ENCODE measurements at regions not wholly inside any gene's neighbourhood (a gene's known extent, or its start where the extent isn't known, plus 50 kb on each side); places are given as distances from the start of the nearest gene placed in this dataset.

DNA sequence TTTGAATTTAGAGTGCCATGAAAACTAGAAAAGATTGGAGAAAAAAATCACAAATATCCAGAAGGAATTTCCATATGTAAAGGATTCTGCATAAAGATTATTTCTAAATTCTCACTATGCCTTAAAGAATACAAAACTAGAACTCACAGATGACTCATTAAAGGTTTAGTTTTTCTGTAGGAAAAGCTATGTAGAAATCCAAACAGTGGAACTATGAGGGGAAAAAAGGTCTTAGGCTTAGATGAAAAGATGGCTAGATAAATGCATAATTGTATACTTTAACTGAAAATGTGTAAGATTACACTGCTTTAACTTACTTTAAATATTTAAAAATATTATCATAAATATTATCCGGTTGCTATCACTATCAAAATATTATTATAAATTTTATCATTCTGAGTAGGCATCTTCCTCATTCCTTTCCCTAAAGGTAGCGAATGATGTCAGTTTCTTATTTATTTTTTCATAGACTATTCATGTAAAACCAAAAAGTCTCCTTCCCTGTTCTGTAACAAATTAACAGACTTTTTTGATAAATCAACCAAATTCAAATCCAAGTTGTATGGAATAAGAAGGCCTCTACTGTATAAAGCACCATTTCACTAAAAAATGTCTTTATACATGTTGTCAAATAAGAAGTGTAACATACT, 69.1 kb upstream of the COMTD1 start:
- no peaks in the 10 kb centered on the region for H3K36me3 ChIP-seq (ENCODE audit: low read length)
- H3K9me2 ChIP-seq (replicated peaks; ENCODE audit: insufficient read depth, low read length), result no peaks in the 10 kb centered on the region
- no peak overlapping the region for H2AFZ ChIP-seq (ENCODE audit: low read depth, low read length, severe bottlenecking)
- no peak for TF ChIP-seq EZH2phosphoT487 (conservative IDR thresholded peaks at IDR 0.05; ENCODE audit: low read length)
- TF ChIP-seq, protein P1, sequence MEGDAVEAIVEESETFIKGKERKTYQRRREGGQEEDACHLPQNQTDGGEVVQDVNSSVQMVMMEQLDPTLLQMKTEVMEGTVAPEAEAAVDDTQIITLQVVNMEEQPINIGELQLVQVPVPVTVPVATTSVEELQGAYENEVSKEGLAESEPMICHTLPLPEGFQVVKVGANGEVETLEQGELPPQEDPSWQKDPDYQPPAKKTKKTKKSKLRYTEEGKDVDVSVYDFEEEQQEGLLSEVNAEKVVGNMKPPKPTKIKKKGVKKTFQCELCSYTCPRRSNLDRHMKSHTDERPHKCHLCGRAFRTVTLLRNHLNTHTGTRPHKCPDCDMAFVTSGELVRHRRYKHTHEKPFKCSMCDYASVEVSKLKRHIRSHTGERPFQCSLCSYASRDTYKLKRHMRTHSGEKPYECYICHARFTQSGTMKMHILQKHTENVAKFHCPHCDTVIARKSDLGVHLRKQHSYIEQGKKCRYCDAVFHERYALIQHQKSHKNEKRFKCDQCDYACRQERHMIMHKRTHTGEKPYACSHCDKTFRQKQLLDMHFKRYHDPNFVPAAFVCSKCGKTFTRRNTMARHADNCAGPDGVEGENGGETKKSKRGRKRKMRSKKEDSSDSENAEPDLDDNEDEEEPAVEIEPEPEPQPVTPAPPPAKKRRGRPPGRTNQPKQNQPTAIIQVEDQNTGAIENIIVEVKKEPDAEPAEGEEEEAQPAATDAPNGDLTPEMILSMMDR (IDR thresholded peaks at IDR 0.05; ENCODE audit: insufficient read depth, low read length, poor library complexity, severe bottlenecking), result no peak
- no peak overlapping the region for H3K27ac ChIP-seq (ENCODE audit: low read depth, low read length)
- no peaks in the 10 kb centered on the region for H3K27me3 ChIP-seq (ENCODE audit: low read length)
- no peak overlapping the region for H3K4me2 ChIP-seq (ENCODE audit: low read depth, low read length, poor library complexity, severe bottlenecking)
- no peaks in the 10 kb centered on the region for H3F3A ChIP-seq (ENCODE audit: insufficient read depth)
- no peak overlapping the region for H3K9ac ChIP-seq (ENCODE audit: low read length)
- no peaks in the 10 kb centered on the region for H4K20me1 ChIP-seq (ENCODE audit: low read depth, low read length)
- H3K4me3 ChIP-seq (ENCODE audit: insufficient read depth, low read length, poor library complexity, severe bottlenecking), result no peak overlapping the region
- no peaks in the 10 kb centered on the region for H3K9me3 ChIP-seq (ENCODE audit: insufficient read depth, low read length)
- no peaks in the 10 kb centered on the region for H3K79me2 ChIP-seq (ENCODE audit: insufficient read depth, low read length)

DNA sequence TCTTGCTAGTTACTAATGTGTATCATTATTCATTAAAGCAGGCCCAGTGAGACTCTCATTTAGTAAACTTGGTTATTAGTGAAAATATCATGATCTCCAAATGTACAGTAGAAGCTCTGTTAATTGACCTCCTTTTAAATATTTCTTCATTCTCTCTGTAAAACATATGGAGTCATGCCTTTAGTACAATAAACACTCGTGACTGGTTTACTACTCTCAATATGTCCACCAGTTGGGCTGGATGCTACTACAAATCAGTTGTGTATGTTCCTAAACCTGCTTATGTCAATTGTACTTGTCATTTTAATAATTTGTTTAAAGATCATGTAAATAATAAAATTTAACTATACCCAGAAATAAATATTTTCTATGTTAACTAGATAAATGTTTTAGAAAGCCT, 68.6 kb upstream of the COMTD1 start:
- TF ChIP-seq EZH2phosphoT487 (conservative IDR thresholded peaks at IDR 0.05; ENCODE audit: low read length), result no peak
- TF ChIP-seq, protein P1 (IDR thresholded peaks at IDR 0.05; ENCODE audit: insufficient read depth, low read length, poor library complexity, severe bottlenecking), result no peak
- Histone ChIP-seq H3K79me2 (ENCODE audit: insufficient read depth, low read length) (no peaks in the 10 kb centered on the region), H3K27ac (ENCODE audit: low read depth, low read length) (no peak overlapping the region), H4K20me1 (ENCODE audit: low read depth, low read length) (no peaks in the 10 kb centered on the region), H3K27me3 (ENCODE audit: low read length) (no peaks in the 10 kb centered on the region), H3K9ac (ENCODE audit: low read length) (no peak overlapping the region), H3F3A (ENCODE audit: insufficient read depth) (no peaks in the 10 kb centered on the region), H3K36me3 (ENCODE audit: low read length) (no peaks in the 10 kb centered on the region), H2AFZ (ENCODE audit: low read depth, low read length, severe bottlenecking) (no peak overlapping the region), H3K9me3 (ENCODE audit: insufficient read depth, low read length) (no peaks in the 10 kb centered on the region), H3K4me2 (ENCODE audit: low read depth, low read length, poor library complexity, severe bottlenecking) (no peak overlapping the region), H3K9me2 (replicated peaks; ENCODE audit: insufficient read depth, low read length) (no peaks in the 10 kb centered on the region), H3K4me3 (ENCODE audit: insufficient read depth, low read length, poor library complexity, severe bottlenecking) (no peak overlapping the region)

DNA sequence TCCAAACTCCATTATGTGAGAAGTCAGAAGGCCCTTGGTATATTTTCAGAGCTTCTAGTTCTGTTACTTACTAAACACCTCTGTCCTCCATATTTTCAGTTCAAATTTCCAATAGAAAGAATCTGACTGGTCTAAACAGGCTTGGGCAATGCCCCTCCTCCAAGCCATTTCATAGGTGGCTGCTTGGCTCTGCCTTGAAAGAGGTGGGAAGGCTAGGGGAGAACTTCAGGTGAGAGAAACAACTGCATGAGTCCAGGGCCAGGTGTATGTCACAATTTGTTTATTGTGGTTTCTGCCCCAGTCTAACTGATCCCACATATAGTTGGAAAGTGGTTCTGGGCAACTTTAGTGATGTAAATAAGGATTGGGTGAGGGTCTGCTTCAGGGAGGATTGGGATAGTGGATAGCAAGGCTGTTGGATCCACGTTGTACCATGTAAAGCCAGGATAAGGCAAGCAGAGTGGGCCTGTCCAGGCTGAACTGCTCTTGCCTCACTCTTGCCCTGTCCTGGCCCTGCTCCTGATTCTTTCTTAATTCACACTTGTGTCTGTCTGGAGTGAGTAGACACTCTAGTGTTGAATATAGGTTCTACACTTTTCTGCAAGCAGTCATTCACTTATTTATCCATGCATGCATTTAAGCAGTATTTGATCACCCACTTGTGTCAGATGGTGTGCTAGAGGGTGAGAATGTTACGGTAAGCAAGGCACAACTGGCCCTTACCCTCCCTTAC, 67.5 kb upstream of the COMTD1 start:
- Histone ChIP-seq H4K20me1 (ENCODE audit: low read depth, low read length) (no peaks in the 10 kb centered on the region), H3K27me3 (ENCODE audit: low read length) (no peaks in the 10 kb centered on the region), H3K27ac (ENCODE audit: low read depth, low read length) (no peak overlapping the region), H3F3A (ENCODE audit: insufficient read depth) (no peaks in the 10 kb centered on the region), H3K36me3 (ENCODE audit: low read length) (no peaks in the 10 kb centered on the region), H3K4me2 (ENCODE audit: low read depth, low read length, poor library complexity, severe bottlenecking) (no peak overlapping the region), H3K9me2 (replicated peaks; ENCODE audit: insufficient read depth, low read length) (no peaks in the 10 kb centered on the region), H3K79me2 (ENCODE audit: insufficient read depth, low read length) (no peaks in the 10 kb centered on the region), H3K9ac (ENCODE audit: low read length) (no peak overlapping the region), H3K4me3 (ENCODE audit: insufficient read depth, low read length, poor library complexity, severe bottlenecking) (no peak overlapping the region), H3K9me3 (ENCODE audit: insufficient read depth, low read length) (no peaks in the 10 kb centered on the region), H2AFZ (ENCODE audit: low read depth, low read length, severe bottlenecking) (no peak overlapping the region)
- no peak for TF ChIP-seq EZH2phosphoT487 (conservative IDR thresholded peaks at IDR 0.05; ENCODE audit: low read length)
- TF ChIP-seq, protein P1 (IDR thresholded peaks at IDR 0.05; ENCODE audit: insufficient read depth, low read length, poor library complexity, severe bottlenecking), result no peak
